Esophagus squamous epithelium (tissue), 4 donors: ENCODE measurements at regions not wholly inside any gene's neighbourhood (a gene's known extent, or its start where the extent isn't known, plus 50 kb on each side); places are given as distances from the start of the nearest gene placed in this dataset.

ENCODE experiments used
- POLR2A ChIP-seq, 4 donors: fragments of 450-650 bp; IDR thresholded peaks; one replicate each; pipeline ENCODE4 v1.6.1; 2017; ENCODE audit warnings: antibody characterized with exemption in 4 of 4, mild to moderate bottlenecking in 4 of 4, moderate library complexity in 3 of 4
- TF ChIP-seq, protein P1 (sequence below), 6 experiments: fragments of 450-650 bp in 4 of 6; fragments of 200-600 bp in 2 of 6; sonication (generic) in 2 of 6; IDR thresholded peaks; one replicate each; pipeline ENCODE4 v1.5.1; 2016 to 2019; ENCODE audit warnings: antibody characterized with exemption in 6 of 6, mild to moderate bottlenecking in 4 of 6, moderate library complexity in 4 of 6

DNA sequence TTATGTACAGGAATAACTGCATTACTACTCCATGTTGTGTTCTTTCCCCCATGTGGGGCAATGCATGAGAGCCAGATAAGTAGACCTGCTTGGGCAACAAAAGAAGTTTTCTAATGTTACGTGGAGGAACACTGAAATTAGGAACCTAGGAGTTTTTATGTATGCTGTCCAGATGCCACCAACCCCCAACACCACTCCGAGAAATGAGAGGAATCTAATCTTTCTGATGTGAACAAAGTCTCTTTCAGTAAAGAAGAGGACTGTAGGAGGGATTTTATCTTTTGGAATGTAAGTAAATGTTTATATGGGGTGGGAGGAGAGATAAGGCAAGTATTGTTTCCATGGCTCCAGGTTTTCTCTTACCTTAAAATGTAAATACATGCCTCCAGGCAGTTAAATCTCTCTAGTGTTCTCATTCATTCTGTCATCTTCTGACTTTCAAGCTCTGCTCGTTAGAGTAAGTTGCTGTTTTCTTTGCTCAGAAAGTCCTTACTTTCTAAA, 820.6 kb downstream of the PCDH17 start:
- TF ChIP-seq, protein P1, sequence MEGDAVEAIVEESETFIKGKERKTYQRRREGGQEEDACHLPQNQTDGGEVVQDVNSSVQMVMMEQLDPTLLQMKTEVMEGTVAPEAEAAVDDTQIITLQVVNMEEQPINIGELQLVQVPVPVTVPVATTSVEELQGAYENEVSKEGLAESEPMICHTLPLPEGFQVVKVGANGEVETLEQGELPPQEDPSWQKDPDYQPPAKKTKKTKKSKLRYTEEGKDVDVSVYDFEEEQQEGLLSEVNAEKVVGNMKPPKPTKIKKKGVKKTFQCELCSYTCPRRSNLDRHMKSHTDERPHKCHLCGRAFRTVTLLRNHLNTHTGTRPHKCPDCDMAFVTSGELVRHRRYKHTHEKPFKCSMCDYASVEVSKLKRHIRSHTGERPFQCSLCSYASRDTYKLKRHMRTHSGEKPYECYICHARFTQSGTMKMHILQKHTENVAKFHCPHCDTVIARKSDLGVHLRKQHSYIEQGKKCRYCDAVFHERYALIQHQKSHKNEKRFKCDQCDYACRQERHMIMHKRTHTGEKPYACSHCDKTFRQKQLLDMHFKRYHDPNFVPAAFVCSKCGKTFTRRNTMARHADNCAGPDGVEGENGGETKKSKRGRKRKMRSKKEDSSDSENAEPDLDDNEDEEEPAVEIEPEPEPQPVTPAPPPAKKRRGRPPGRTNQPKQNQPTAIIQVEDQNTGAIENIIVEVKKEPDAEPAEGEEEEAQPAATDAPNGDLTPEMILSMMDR (IDR thresholded peaks at IDR 0.05): no peak
- TF ChIP-seq POLR2A (IDR thresholded peaks at IDR 0.05): no peak
